ENCODE measurements at regions not wholly inside any gene's neighbourhood (a gene's known extent, or its start where the extent isn't known, plus 50 kb on each side); places are given as distances from the start of the nearest gene placed in this dataset.
A peak's percentile ranks its signal among the peaks of the same experiment; 100 is the strongest.

DNA sequence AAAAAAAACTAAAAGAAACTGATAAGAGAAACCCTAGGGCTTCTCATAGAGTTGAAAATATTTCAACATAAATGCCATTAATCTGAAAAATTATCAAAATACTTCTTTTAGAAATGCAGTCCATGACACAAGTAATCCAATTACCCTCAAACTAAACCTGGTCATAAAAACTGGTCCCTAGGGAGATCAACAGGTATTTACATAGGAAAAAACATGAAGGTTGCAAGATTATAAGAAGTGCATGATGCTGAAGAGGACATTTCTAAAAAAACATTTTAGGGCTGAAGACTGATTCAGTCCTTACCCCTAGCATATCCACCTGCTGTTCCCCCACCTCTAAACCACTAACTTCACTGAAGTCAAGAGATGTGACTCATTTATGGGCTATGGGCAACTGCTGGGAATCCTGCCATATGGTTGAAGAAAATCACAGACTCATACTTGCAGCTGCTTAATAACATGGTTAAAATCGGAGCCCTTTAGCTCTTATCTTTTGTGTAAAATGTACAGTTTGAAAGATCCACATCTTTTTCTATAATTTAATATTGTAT, 131.0 kb upstream of the RUNX1 start:
- H3K27me3 ChIP-seq (replicated peaks in 1 of 2; ENCODE audit: control insufficient read depth in 2 of 2, extremely low read depth in 1 of 2, insufficient read depth in 2 of 2, low read length in 1 of 2) = no peaks in the 10 kb centered on the region
- ATAC-seq (replicated peaks in 1 of 4) = no peak
- H3K9me3 Mint-ChIP-seq = peaks cover 0 to 1% (median under 1%) of the 10 kb centered on the region in 3 donors
- H3K9me3 ChIP-seq = no peaks in the 10 kb centered on the region
- no peaks in the 10 kb centered on the region for H3K36me3 ChIP-seq (ENCODE audit: control insufficient read depth in 2 of 2, extremely low read depth in 1 of 2, insufficient read depth in 1 of 2, low read length in 1 of 2)
- ChIA-PET CTCF (no interaction called here), POLR2A (no interaction called here)
- DNase-seq = no peak
- H3K4me3 ChIP-seq (ENCODE audit: control insufficient read depth in 1 of 2, extremely low read depth in 1 of 2, low read length in 1 of 2) = no peak overlapping the region
- no peaks in the 10 kb centered on the region for H3K36me3 Mint-ChIP-seq
- WGBS (ENCODE audit: insufficient coverage) = no CpG with 5 or more reads among the region's 1 CpG
- no peak overlapping the region for H3K27ac ChIP-seq (ENCODE audit: low read length)
- no peaks in the 10 kb centered on the region for H3K4me1 ChIP-seq (ENCODE audit: control insufficient read depth in 1 of 2, extremely low read depth in 1 of 2, insufficient read depth in 2 of 2, low read length in 2 of 2)
- no peak overlapping the region for H3K27ac Mint-ChIP-seq
- no peaks in the 10 kb centered on the region for H3K4me1 Mint-ChIP-seq
- H3K27me3 Mint-ChIP-seq = peaks cover 2 to 6% of the 10 kb centered on the region in 2 donors
- no peak overlapping the region for H3K4me3 Mint-ChIP-seq

DNA sequence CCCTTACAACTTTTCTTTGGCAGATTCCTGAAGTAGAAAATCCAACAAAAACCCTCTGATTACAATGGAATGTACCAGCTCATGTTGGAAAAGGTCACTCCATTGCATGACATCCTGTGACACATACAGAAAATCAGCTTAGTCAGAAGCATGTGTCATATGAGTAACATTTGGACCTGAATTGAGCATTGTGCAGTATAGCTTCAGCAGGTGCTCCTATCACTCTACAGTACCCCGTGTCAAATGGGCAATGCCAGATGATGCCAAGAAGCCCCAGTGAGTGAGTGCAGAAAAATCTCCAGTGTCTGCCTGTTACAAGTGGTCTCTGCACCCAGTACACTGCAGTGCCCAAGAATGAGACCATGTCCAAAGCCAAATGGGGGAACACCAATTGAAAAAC, 129.7 kb upstream of the RUNX1 start:
- Histone ChIP-seq H3K27me3 (replicated peaks in 1 of 2; ENCODE audit: control insufficient read depth in 2 of 2, extremely low read depth in 1 of 2, insufficient read depth in 2 of 2, low read length in 1 of 2) (no peaks in the 10 kb centered on the region), H3K4me3 (ENCODE audit: control insufficient read depth in 1 of 2, extremely low read depth in 1 of 2, low read length in 1 of 2) (no peak overlapping the region), H3K27ac (ENCODE audit: low read length) (no peak overlapping the region), H3K36me3 (ENCODE audit: control insufficient read depth in 2 of 2, extremely low read depth in 1 of 2, insufficient read depth in 1 of 2, low read length in 1 of 2) (no peaks in the 10 kb centered on the region), H3K4me1 (ENCODE audit: control insufficient read depth in 1 of 2, extremely low read depth in 1 of 2, insufficient read depth in 2 of 2, low read length in 2 of 2) (no peaks in the 10 kb centered on the region), H3K9me3 (no peaks in the 10 kb centered on the region)
- DNase-seq (no peak), ATAC-seq (replicated peaks in 1 of 4) (no peak)
- peaks cover 2 to 6% of the 10 kb centered on the region in 2 donors for H3K27me3 Mint-ChIP-seq
- H3K9me3 Mint-ChIP-seq = peaks cover 0 to 3% (median 2%) of the 10 kb centered on the region in 3 donors
- no peak overlapping the region for H3K27ac Mint-ChIP-seq
- no peaks in the 10 kb centered on the region for H3K4me1 Mint-ChIP-seq
- WGBS (ENCODE audit: insufficient coverage) = 43% methylated on average over 1 of the region's 1 CpG
- H3K36me3 Mint-ChIP-seq = no peaks in the 10 kb centered on the region
- CTCF ChIA-PET = no interaction called here
- no peak overlapping the region for H3K4me3 Mint-ChIP-seq
- POLR2A ChIA-PET = no interaction called here

DNA sequence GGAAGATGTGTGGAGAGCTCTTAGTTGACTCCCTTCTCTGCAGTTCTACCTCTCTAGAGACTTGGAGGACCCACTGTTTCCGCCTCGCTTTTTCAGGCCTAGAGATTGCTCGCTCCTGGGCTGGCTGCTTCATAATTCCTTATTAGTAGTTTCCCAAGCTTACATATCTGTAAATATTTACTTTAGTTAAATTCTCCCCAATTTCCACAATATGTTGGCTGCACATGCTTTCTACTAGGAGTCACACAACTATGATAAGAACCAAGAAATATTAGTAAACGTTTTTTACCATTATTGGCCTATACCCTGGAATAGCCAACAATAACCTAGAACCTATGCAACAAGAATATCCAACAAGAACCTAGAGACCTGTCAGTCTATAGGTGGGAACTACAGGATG, 129.0 kb upstream of the RUNX1 start:
- Mint-ChIP-seq H3K9me3 (peaks cover 0 to 3% (median 2%) of the 10 kb centered on the region in 3 donors), H3K27me3 (peaks cover 2 to 3% of the 10 kb centered on the region in 2 donors), H3K27ac (no peak overlapping the region), H3K4me1 (peaks cover 5 to 7% (median 5%) of the 10 kb centered on the region in 3 donors), H3K36me3 (no peaks in the 10 kb centered on the region), H3K4me3 (no peak overlapping the region)
- CTCF ChIA-PET = no interaction called here
- Histone ChIP-seq H3K27me3 (replicated peaks in 1 of 2; ENCODE audit: control insufficient read depth in 2 of 2, extremely low read depth in 1 of 2, insufficient read depth in 2 of 2, low read length in 1 of 2) (no peaks in the 10 kb centered on the region), H3K36me3 (ENCODE audit: control insufficient read depth in 2 of 2, extremely low read depth in 1 of 2, insufficient read depth in 1 of 2, low read length in 1 of 2) (no peaks in the 10 kb centered on the region), H3K4me1 (ENCODE audit: control insufficient read depth in 1 of 2, extremely low read depth in 1 of 2, insufficient read depth in 2 of 2, low read length in 2 of 2) (no peaks in the 10 kb centered on the region), H3K27ac (ENCODE audit: low read length) (no peak overlapping the region), H3K4me3 (ENCODE audit: control insufficient read depth in 1 of 2, extremely low read depth in 1 of 2, low read length in 1 of 2) (no peak overlapping the region), H3K9me3 (no peaks in the 10 kb centered on the region)
- ATAC-seq (replicated peaks in 1 of 4) (no peak), DNase-seq (no peak)
- POLR2A ChIA-PET = interaction anchor here in 1 of 2 donors (0.6 kb wide), 1 partner anchor 178 kb away, joined by 5 read pairs; no protein-coding TSS in a partner anchor
- no CpG with 5 or more reads among the region's 4 CpGs for WGBS (ENCODE audit: insufficient coverage)

DNA sequence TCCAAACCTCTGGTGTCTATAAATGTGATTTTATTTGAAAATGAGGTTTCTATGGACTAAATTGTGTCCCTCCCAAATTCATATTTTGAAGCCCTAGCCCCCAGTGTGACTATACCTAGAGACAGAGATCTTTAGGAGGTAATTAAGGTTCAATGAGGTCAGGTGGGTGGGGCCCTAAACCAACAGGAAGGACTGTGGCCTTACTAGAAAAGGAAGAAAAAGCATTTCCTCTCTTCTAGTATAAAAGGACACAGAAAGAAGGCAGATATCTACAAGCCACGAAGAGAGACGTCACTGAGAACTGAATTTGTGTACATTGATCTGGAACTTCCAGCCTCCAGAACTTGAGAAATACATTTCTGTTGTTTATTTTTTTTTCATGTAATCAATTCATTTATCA, 123.1 kb upstream of the RUNX1 start:
- Histone ChIP-seq H3K27ac (ENCODE audit: low read length) (no peak overlapping the region), H3K36me3 (ENCODE audit: control insufficient read depth in 2 of 2, extremely low read depth in 1 of 2, insufficient read depth in 1 of 2, low read length in 1 of 2) (no peaks in the 10 kb centered on the region), H3K4me3 (ENCODE audit: control insufficient read depth in 1 of 2, extremely low read depth in 1 of 2, low read length in 1 of 2) (no peak overlapping the region), H3K9me3 (no peaks in the 10 kb centered on the region), H3K4me1 (ENCODE audit: control insufficient read depth in 1 of 2, extremely low read depth in 1 of 2, insufficient read depth in 2 of 2, low read length in 2 of 2) (peaks cover 6 to 16% of the 10 kb centered on the region in 2 experiments), H3K27me3 (replicated peaks in 1 of 2; ENCODE audit: control insufficient read depth in 2 of 2, extremely low read depth in 1 of 2, insufficient read depth in 2 of 2, low read length in 1 of 2) (no peaks in the 10 kb centered on the region)
- H3K9me3 Mint-ChIP-seq = peaks cover 0 to 7% (median 2%) of the 10 kb centered on the region in 3 donors
- peak overlapping the region in 1 of 2 donors; percentile 3 for H3K27ac Mint-ChIP-seq
- H3K4me1 Mint-ChIP-seq = peaks cover 34 to 38% (median 35%) of the 10 kb centered on the region in 3 donors
- ATAC-seq (replicated peaks in 1 of 4) (peak; percentile 40 to 77 (median 56)), DNase-seq (peak in 15 of 35 experiments; percentile 0 to 17 (median 7))
- H3K27me3 Mint-ChIP-seq = no peaks in the 10 kb centered on the region
- CTCF ChIA-PET = no interaction called here
- POLR2A ChIA-PET = no interaction called here
- H3K4me3 Mint-ChIP-seq = peak overlapping the region in 1 of 3 donors; percentile 45
- no peaks in the 10 kb centered on the region for H3K36me3 Mint-ChIP-seq
- no CpG with 5 or more reads among the region's 2 CpGs for WGBS (ENCODE audit: insufficient coverage)

DNA sequence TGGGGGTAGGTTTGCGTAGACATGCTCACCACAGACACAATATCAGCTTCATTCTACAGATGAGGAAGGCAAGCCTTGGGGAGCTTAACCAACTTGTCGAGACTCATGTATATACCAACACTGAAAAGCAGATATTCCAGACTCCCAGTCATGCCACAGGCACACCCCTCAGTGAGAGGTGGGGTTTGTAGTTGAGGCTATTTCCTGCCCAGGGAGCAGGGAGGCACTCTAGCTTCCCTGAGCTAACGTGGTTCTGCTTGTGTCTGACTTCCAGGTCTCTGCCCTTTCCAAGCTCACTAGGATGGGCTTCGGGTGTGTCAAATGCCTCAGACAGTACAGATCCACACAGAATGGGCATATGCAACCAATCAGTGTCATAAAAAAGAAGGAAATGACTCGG, 122.3 kb upstream of the RUNX1 start:
- no peak overlapping the region for H3K27ac ChIP-seq (ENCODE audit: low read length)
- ChIA-PET CTCF (interaction anchor here in 1 of 2 donors (0.5 kb wide), 1 partner anchor 334 kb away, joined by 3 read pairs; no protein-coding TSS in a partner anchor), POLR2A (no interaction called here)
- H3K27ac Mint-ChIP-seq = no peak overlapping the region
- peak overlapping the region in 1 of 3 donors; percentile 45 for H3K4me3 Mint-ChIP-seq
- H3K27me3 Mint-ChIP-seq = no peaks in the 10 kb centered on the region
- H3K4me3 ChIP-seq (ENCODE audit: control insufficient read depth in 1 of 2, extremely low read depth in 1 of 2, low read length in 1 of 2) = no peak overlapping the region
- ATAC-seq (replicated peaks in 1 of 4) (no peak), DNase-seq (no peak)
- 73% methylated on average over 2 of the region's 5 CpGs for WGBS (ENCODE audit: insufficient coverage)
- peaks cover 6 to 16% of the 10 kb centered on the region in 2 experiments for H3K4me1 ChIP-seq (ENCODE audit: control insufficient read depth in 1 of 2, extremely low read depth in 1 of 2, insufficient read depth in 2 of 2, low read length in 2 of 2)
- peaks cover 0 to 7% (median 2%) of the 10 kb centered on the region in 3 donors for H3K9me3 Mint-ChIP-seq
- peaks cover 34 to 38% (median 35%) of the 10 kb centered on the region in 3 donors for H3K4me1 Mint-ChIP-seq
- no peaks in the 10 kb centered on the region for H3K36me3 ChIP-seq (ENCODE audit: control insufficient read depth in 2 of 2, extremely low read depth in 1 of 2, insufficient read depth in 1 of 2, low read length in 1 of 2)
- no peaks in the 10 kb centered on the region for H3K9me3 ChIP-seq
- H3K27me3 ChIP-seq (replicated peaks in 1 of 2; ENCODE audit: control insufficient read depth in 2 of 2, extremely low read depth in 1 of 2, insufficient read depth in 2 of 2, low read length in 1 of 2) = no peaks in the 10 kb centered on the region
- no peaks in the 10 kb centered on the region for H3K36me3 Mint-ChIP-seq

DNA sequence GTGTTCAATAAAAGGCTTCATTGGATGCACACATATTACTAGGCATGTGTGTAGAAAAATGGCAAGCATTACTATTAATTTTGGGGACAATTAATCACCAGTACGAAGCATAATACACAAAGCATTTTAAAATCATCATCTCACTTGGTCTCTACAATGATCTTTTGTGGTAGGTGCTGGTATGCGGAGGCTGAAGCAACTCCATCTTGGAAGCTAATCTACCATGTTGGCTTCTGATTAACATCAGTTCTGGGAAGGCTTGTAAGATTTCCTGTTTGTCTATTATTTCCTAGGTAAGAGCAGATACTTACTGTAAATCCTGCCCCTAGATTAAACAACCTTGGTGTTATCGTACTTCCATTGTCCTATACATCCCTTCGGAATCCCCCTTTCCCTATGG, 121.7 kb upstream of the RUNX1 start:
- Mint-ChIP-seq H3K27ac (no peak overlapping the region), H3K36me3 (no peaks in the 10 kb centered on the region), H3K9me3 (peaks cover 0 to 7% (median 2%) of the 10 kb centered on the region in 3 donors), H3K4me1 (peaks cover 34 to 38% (median 35%) of the 10 kb centered on the region in 3 donors), H3K27me3 (no peaks in the 10 kb centered on the region), H3K4me3 (peak overlapping the region in 1 of 3 donors; percentile 45)
- ATAC-seq (replicated peaks in 1 of 4) (no peak), DNase-seq (no peak)
- Histone ChIP-seq H3K9me3 (no peaks in the 10 kb centered on the region), H3K36me3 (ENCODE audit: control insufficient read depth in 2 of 2, extremely low read depth in 1 of 2, insufficient read depth in 1 of 2, low read length in 1 of 2) (no peaks in the 10 kb centered on the region), H3K4me1 (ENCODE audit: control insufficient read depth in 1 of 2, extremely low read depth in 1 of 2, insufficient read depth in 2 of 2, low read length in 2 of 2) (peaks cover 6 to 16% of the 10 kb centered on the region in 2 experiments), H3K27ac (ENCODE audit: low read length) (no peak overlapping the region), H3K4me3 (ENCODE audit: control insufficient read depth in 1 of 2, extremely low read depth in 1 of 2, low read length in 1 of 2) (no peak overlapping the region), H3K27me3 (replicated peaks in 1 of 2; ENCODE audit: control insufficient read depth in 2 of 2, extremely low read depth in 1 of 2, insufficient read depth in 2 of 2, low read length in 1 of 2) (no peaks in the 10 kb centered on the region)
- 100% methylated on average over 2 of the region's 4 CpGs for WGBS (ENCODE audit: insufficient coverage)
- ChIA-PET POLR2A (no interaction called here), CTCF (no interaction called here)
